Osteocyte (in vitro differentiated cells): ENCODE measurements at regions not wholly inside any gene's neighbourhood (a gene's known extent, or its start where the extent isn't known, plus 50 kb on each side); places are given as distances from the start of the nearest gene placed in this dataset.

Experiments used
- DNase-seq: peaks from one replicate; pipeline ENCODE4 v3.0.0; 2021; ENCODE audit warnings: mixed read lengths; ENCODE audit not compliant: unreplicated experiment; ENCODE audit errors: extremely low spot score
- H3K27ac Mint-ChIP-seq: one replicate; pipeline ENCODE4 v1.8.0; 2021; ENCODE audit warnings: mild to moderate bottlenecking, mixed read lengths; ENCODE audit not compliant: unreplicated experiment
- H3K27me3 Mint-ChIP-seq: one replicate; pipeline ENCODE4 v1.8.0; 2021; ENCODE audit warnings: mixed read lengths; ENCODE audit not compliant: unreplicated experiment
- H3K36me3 Mint-ChIP-seq: one replicate; pipeline ENCODE4 v1.8.0; 2021; ENCODE audit warnings: mixed read lengths; ENCODE audit not compliant: unreplicated experiment
- H3K4me1 Mint-ChIP-seq: one replicate; pipeline ENCODE4 v1.8.0; 2021; ENCODE audit warnings: mixed read lengths; ENCODE audit not compliant: unreplicated experiment
- H3K4me3 Mint-ChIP-seq: one replicate; pipeline ENCODE4 v1.8.0; 2021; ENCODE audit warnings: mild to moderate bottlenecking, moderate library complexity, mixed read lengths; ENCODE audit not compliant: unreplicated experiment
- H3K9me3 Mint-ChIP-seq: one replicate; pipeline ENCODE4 v1.8.0; 2021; ENCODE audit warnings: mixed read lengths; ENCODE audit not compliant: unreplicated experiment
- CTCF ChIP-seq: fragments of 200-600 bp; sonication (generic); IDR thresholded peaks from 2 replicates; pipeline ENCODE4 v1.5.0; 2021; ENCODE audit warnings: antibody characterized with exemption, mild to moderate bottlenecking, moderate library complexity

DNA sequence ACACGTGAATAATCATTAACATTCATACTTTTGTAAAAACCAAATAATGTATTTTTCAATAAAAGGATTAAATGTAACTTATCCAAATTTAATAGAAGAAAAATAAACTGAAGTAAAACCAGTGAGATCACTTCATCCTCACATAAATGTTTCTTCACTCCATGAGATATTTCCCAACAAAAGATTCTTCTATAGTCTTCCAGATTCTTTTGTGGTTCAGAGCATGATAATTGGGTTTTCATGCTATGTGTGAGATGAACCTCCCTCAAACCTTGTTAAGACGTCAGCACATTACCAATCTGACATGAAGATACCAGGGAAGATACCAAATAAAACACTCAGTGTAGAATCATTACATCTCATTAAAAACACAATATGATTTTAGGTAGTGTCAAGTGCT is 62.9 kb upstream of the OXGR1 start:
- peaks cover 31% of the 10 kb centered on the region for H3K4me1 Mint-ChIP-seq
- no peak overlapping the region for H3K4me3 Mint-ChIP-seq
- H3K36me3 Mint-ChIP-seq = peaks cover 5% of the 10 kb centered on the region
- no peak for DNase-seq
- TF ChIP-seq CTCF = no peak
- H3K27ac Mint-ChIP-seq = no peak overlapping the region
- H3K9me3 Mint-ChIP-seq = peaks cover 3% of the 10 kb centered on the region
- H3K27me3 Mint-ChIP-seq = no peaks in the 10 kb centered on the region

GRCh38 chr13:97058391-97058790 is 64.1 kb upstream of the OXGR1 start:
- Mint-ChIP-seq H3K4me1 (peaks cover 31% of the 10 kb centered on the region), H3K27me3 (no peaks in the 10 kb centered on the region), H3K9me3 (no peaks in the 10 kb centered on the region), H3K36me3 (peaks cover 4% of the 10 kb centered on the region), H3K4me3 (peak overlapping the region; percentile 47), H3K27ac (peak overlapping the region; percentile 75)
- DNase-seq = no peak
- TF ChIP-seq CTCF = no peak

DNA sequence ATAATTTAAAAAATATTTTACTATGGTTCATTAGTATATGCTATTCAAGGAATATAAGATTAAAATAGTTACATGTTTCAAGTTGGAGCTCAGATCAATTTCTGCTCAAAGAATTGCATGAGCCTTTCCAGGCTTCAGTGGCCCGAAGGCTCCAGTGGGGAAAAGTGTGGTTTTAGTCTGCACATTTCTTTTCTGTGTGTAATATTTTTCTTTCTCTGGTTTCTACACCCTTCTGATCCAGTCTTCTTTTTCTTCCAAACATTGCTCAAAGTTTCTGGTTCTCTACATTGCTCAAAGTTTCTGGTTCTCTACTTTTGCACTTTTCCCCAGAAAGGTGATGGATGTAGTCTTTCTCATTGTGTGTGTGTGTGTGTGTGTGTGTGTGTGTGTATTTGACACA is 64.7 kb upstream of the OXGR1 start:
- Mint-ChIP-seq H3K36me3 (peaks cover 2% of the 10 kb centered on the region), H3K4me1 (peaks cover 31% of the 10 kb centered on the region), H3K27me3 (no peaks in the 10 kb centered on the region), H3K4me3 (no peak overlapping the region), H3K9me3 (no peaks in the 10 kb centered on the region), H3K27ac (peak overlapping the region; percentile 75)
- no peak for DNase-seq
- TF ChIP-seq CTCF = no peak

GRCh38 chr13:97067017-97067895 is 73.0 kb upstream of the OXGR1 start:
- Mint-ChIP-seq H3K4me1 (peaks cover 30% of the 10 kb centered on the region), H3K27me3 (no peaks in the 10 kb centered on the region), H3K27ac (peak overlapping the region; percentile 81), H3K36me3 (no peaks in the 10 kb centered on the region), H3K4me3 (no peak overlapping the region), H3K9me3 (peaks cover 3% of the 10 kb centered on the region)
- no peak for DNase-seq
- peak; percentile 40 for TF ChIP-seq CTCF

DNA sequence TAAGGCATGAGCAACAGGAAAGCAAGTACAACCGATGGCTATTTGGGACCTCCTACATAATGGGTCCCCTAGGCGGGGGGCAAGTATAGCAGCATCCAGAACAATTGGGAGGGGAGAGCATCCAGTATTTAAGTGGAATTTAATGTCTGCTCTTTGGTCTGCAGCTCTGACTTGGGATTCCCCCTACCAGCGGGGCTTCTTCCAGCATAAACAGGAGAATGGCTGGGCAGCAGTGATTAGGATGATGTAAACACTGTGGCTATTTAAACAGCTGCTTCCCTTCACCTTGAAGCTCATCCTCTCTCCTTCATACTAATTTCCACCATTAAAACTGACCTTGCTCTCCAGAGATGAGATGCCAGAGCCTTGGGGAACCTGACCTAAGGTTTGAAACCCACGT is 73.9 kb upstream of the OXGR1 start:
- peak overlapping the region; percentile 81 for H3K27ac Mint-ChIP-seq

More for the DNA sequence above, 73.9 kb upstream of the OXGR1 start:
- Mint-ChIP-seq H3K36me3 (no peaks in the 10 kb centered on the region), H3K4me3 (no peak overlapping the region), H3K4me1 (peaks cover 30% of the 10 kb centered on the region), H3K9me3 (peaks cover 3% of the 10 kb centered on the region), H3K27me3 (no peaks in the 10 kb centered on the region)
- TF ChIP-seq CTCF = no peak
- no peak for DNase-seq
